GM23338 (cell line): ENCODE measurements at regions not wholly inside any gene's neighbourhood (a gene's known extent, or its start where the extent isn't known, plus 50 kb on each side); places are given as distances from the start of the nearest gene placed in this dataset.

Experiments
- ATAC-seq: fragments of 200-7000 bp; cut with Tn5 transposase; 3 replicates; pipeline ENCODE4 v1.9.1; 2020
- DNase-seq: peaks from one replicate; pipeline ENCODE4 v3.0.0-alpha.2; 2015; ENCODE audit warnings: low spot score
- H2AFZ ChIP-seq: fragments of 200-600 bp; sonication (generic); 2 replicates; pipeline ENCODE4 v1.8.0; 2016; ENCODE audit warnings: antibody characterized with exemption, mild to moderate bottlenecking, moderate library complexity
- H3F3A ChIP-seq: fragments of 200-600 bp; sonication (generic); replicated peaks from 2 replicates; pipeline ENCODE4 v1.8.0; 2017; ENCODE audit warnings: antibody characterized with exemption, mixed run types, low read depth
- H3K27ac ChIP-seq: fragments of 200-600 bp; sonication (generic); 2 replicates; pipeline ENCODE4 v1.6.1; 2016; ENCODE audit warnings: low read depth
- H3K27me3 ChIP-seq: fragments of 200-600 bp; sonication (generic); 2 replicates; pipeline ENCODE4 v1.8.0; 2016; ENCODE audit warnings: mild to moderate bottlenecking, mixed run types, moderate library complexity; ENCODE audit not compliant: insufficient read depth
- H3K36me3 ChIP-seq: fragments of 200-600 bp; sonication (generic); 2 replicates; pipeline ENCODE4 v1.8.0; 2016; ENCODE audit warnings: mild to moderate bottlenecking; ENCODE audit not compliant: insufficient read depth
- H3K4me1 ChIP-seq: fragments of 200-600 bp; sonication (generic); 2 replicates; pipeline ENCODE4 v1.8.0; 2016; ENCODE audit warnings: mild to moderate bottlenecking, moderate library complexity; ENCODE audit not compliant: insufficient read depth
- H3K4me2 ChIP-seq: fragments of 200-600 bp; sonication (generic); 2 replicates; pipeline ENCODE4 v1.7.1; 2017; ENCODE audit warnings: mixed run types
- H3K4me3 ChIP-seq: fragments of 200-600 bp; sonication (generic); 2 replicates; pipeline ENCODE4 v1.6.1; 2016; ENCODE audit warnings: mixed run types
- H3K79me2 ChIP-seq: fragments of 200-600 bp; sonication (generic); replicated peaks from 2 replicates; pipeline ENCODE4 v1.8.0; 2017; ENCODE audit warnings: mild to moderate bottlenecking; ENCODE audit not compliant: insufficient read depth
- H3K9me2 ChIP-seq: fragments of 200-600 bp; sonication (generic); 2 replicates; pipeline ENCODE4 v1.8.0; 2017; ENCODE audit not compliant: insufficient read depth
- H4K20me1 ChIP-seq: fragments of 200-600 bp; sonication (generic); replicated peaks from 2 replicates; pipeline ENCODE4 v1.8.0; 2017; ENCODE audit warnings: mild to moderate bottlenecking; ENCODE audit not compliant: insufficient read depth
- H3K27ac Mint-ChIP-seq: 2 replicates; pipeline ENCODE4 v1.8.0; 2020; ENCODE audit warnings: inconsistent platforms, mild to moderate bottlenecking, moderate library complexity, mixed read lengths
- H3K27me3 Mint-ChIP-seq: 3 replicates; pipeline ENCODE4 v1.8.0; 2022; ENCODE audit warnings: low read depth, mild to moderate bottlenecking, moderate library complexity, mixed read lengths, inconsistent platforms; ENCODE audit not compliant: insufficient read depth, poor library complexity
- H3K36me3 Mint-ChIP-seq: 3 replicates; pipeline ENCODE4 v1.8.0; 2021; ENCODE audit warnings: low read depth, mild to moderate bottlenecking, inconsistent platforms, moderate library complexity, mixed read lengths
- H3K4me1 Mint-ChIP-seq: 3 replicates; pipeline ENCODE4 v1.8.0; 2020; ENCODE audit warnings: mild to moderate bottlenecking, inconsistent platforms, mixed read lengths
- H3K4me3 Mint-ChIP-seq: 3 replicates; pipeline ENCODE4 v1.8.0; 2021; ENCODE audit warnings: moderate library complexity, mild to moderate bottlenecking, inconsistent platforms, mixed read lengths
- H3K9me3 Mint-ChIP-seq: 3 replicates; pipeline ENCODE4 v1.8.0; 2020; ENCODE audit warnings: moderate library complexity, mild to moderate bottlenecking, inconsistent platforms, mixed read lengths
- CREB1 ChIP-seq: fragments of 250-450 bp; sonication (Bioruptor Pico); IDR thresholded peaks from 2 replicates; pipeline ENCODE4 v1.5.0; 2020; ENCODE audit warnings: low read depth, mild to moderate bottlenecking, moderate library complexity
- CTCF ChIP-seq, 2 experiments: fragments of 200-600 bp in 1 of 2; sonication (generic) in 1 of 2; conservative IDR thresholded peaks; 2 replicates each; pipeline versions ENCODE4 v1.5.1 to v1.6.1; 2016 to 2017; ENCODE audit warnings: antibody characterized with exemption in 2 of 2, low read depth in 2 of 2, mild to moderate bottlenecking in 2 of 2, moderate library complexity in 1 of 2
- ETS1 ChIP-seq: IDR thresholded peaks from 2 replicates; pipeline ENCODE4 v1.6.1; 2016; ENCODE audit warnings: antibody characterized with exemption
- EZH2 ChIP-seq: fragments of 200-600 bp; sonication (generic); IDR thresholded peaks from one replicate; pipeline ENCODE4 v1.8.0; 2017; ENCODE audit warnings: antibody characterized with exemption, mild to moderate bottlenecking, low read depth; ENCODE audit not compliant: unreplicated experiment
- EZH2phosphoT487 ChIP-seq: fragments of 200-600 bp; sonication (generic); IDR thresholded peaks from one replicate; pipeline ENCODE4 v1.8.1; 2018; ENCODE audit warnings: antibody characterized with exemption; ENCODE audit not compliant: unreplicated experiment
- JUNB ChIP-seq: IDR thresholded peaks from one replicate; pipeline ENCODE4 v1.6.1; 2016; ENCODE audit warnings: antibody characterized with exemption; ENCODE audit not compliant: unreplicated experiment
- NANOG ChIP-seq: IDR thresholded peaks from 2 replicates; pipeline ENCODE4 v1.6.1; 2016; ENCODE audit warnings: antibody characterized with exemption, borderline replicate concordance
- POLR2AphosphoS5 ChIP-seq: IDR thresholded peaks from 2 replicates; pipeline ENCODE4 v1.6.1; 2016; ENCODE audit warnings: antibody characterized with exemption, low read depth
- REST ChIP-seq: IDR thresholded peaks from one replicate; pipeline ENCODE4 v1.6.1; 2018; ENCODE audit warnings: antibody characterized with exemption; ENCODE audit not compliant: unreplicated experiment
- STAT1 ChIP-seq: IDR thresholded peaks from one replicate; pipeline ENCODE4 v1.6.1; 2016; ENCODE audit warnings: antibody characterized with exemption; ENCODE audit not compliant: unreplicated experiment
- ZNF114 ChIP-seq: fragments of 250-450 bp; sonication (Bioruptor Pico); IDR thresholded peaks from 2 replicates; pipeline ENCODE4 v1.5.0; 2020; ENCODE audit warnings: mild to moderate bottlenecking, moderate library complexity
- ZNF331 ChIP-seq: fragments of 250-450 bp; sonication (Bioruptor Pico); IDR thresholded peaks from 2 replicates; pipeline ENCODE4 v1.5.0; 2020; ENCODE audit warnings: low read depth, mild to moderate bottlenecking, moderate library complexity
- ZNF462 ChIP-seq: fragments of 250-450 bp; sonication (Bioruptor Pico); IDR thresholded peaks from 2 replicates; pipeline ENCODE4 v1.5.0; 2020; ENCODE audit warnings: mild to moderate bottlenecking, moderate library complexity

GRCh38 chr1:218205721-218206120 is 79.4 kb upstream of the RRP15 start:
- DNase-seq (no peak), ATAC-seq (no peak)
- H3K4me2 ChIP-seq: no peak overlapping the region
- no peaks in the 10 kb centered on the region for H3F3A ChIP-seq
- peaks cover 8% of the 10 kb centered on the region for H3K4me1 ChIP-seq
- Mint-ChIP-seq H3K36me3 (no peaks in the 10 kb centered on the region), H3K4me3 (no peak overlapping the region), H3K9me3 (no peaks in the 10 kb centered on the region), H3K27me3 (no peaks in the 10 kb centered on the region), H3K4me1 (peaks cover 2% of the 10 kb centered on the region; the same call in 2 of the 3 replicates), H3K27ac (no peak overlapping the region)
- peaks cover 10% of the 10 kb centered on the region; the same call in 1 of the 2 replicates for H3K9me2 ChIP-seq
- no peak overlapping the region for H3K4me3 ChIP-seq
- TF ChIP-seq POLR2AphosphoS5 (no peak), NANOG (no peak), CTCF (conservative IDR thresholded peaks at IDR 0.05; ENCODE audit: low read depth in 2 of 2) (no peak), EZH2 (no peak), STAT1 (no peak), ZNF331 (CRISPR knock-in tag) (no peak), ETS1 (no peak), ZNF462 (CRISPR knock-in tag) (no peak), ZNF114 (CRISPR knock-in tag) (no peak), CREB1 (no peak), REST (no peak), EZH2phosphoT487 (no peak), JUNB (no peak)
- H3K27me3 ChIP-seq: no peaks in the 10 kb centered on the region
- H3K27ac ChIP-seq: no peak overlapping the region
- no peaks in the 10 kb centered on the region for H3K36me3 ChIP-seq
- no peak overlapping the region for H2AFZ ChIP-seq
- H4K20me1 ChIP-seq: no peaks in the 10 kb centered on the region
- H3K79me2 ChIP-seq: no peaks in the 10 kb centered on the region
